ENCODE measurements at regions not wholly inside any gene's neighbourhood (a gene's known extent, or its start where the extent isn't known, plus 50 kb on each side); places are given as distances from the start of the nearest gene placed in this dataset.

DNA sequence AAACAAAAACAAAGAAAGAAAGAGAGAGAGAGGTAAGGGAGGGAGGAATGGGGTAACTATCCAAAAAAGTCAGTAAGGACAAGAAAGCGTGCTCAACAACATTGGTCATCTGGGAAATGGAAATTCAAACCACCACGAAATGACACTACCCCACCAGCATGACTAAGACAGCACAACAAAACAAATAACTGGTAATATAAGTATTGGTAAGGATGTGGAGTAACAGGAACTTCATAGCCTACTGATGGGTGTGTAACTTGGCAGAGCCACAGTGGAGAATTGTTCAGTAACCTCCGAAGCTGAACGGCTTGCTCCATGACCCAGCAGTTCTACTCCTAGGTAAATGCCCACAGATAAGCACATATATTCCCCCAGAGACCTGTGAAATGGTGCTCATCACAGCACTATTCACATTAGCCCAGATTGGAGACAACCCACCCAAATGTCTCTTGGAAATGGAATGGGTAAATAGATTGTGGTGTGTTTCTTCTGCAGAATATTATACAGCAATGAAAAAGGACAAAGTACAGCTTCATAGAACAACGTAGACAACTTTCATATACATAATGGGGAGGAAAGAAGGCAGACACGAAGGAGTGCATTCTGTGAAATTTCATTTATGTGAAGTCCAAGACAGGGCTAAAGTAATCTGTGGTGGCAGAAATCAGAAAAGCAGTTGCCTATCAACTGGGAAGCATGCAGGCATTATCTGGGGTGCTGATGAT, 95.5 kb upstream of the ATP6AP2 start:
- POLR2A ChIA-PET: no interaction called here
- BruUV-seq (replicated peaks): no TSS peak

DNA sequence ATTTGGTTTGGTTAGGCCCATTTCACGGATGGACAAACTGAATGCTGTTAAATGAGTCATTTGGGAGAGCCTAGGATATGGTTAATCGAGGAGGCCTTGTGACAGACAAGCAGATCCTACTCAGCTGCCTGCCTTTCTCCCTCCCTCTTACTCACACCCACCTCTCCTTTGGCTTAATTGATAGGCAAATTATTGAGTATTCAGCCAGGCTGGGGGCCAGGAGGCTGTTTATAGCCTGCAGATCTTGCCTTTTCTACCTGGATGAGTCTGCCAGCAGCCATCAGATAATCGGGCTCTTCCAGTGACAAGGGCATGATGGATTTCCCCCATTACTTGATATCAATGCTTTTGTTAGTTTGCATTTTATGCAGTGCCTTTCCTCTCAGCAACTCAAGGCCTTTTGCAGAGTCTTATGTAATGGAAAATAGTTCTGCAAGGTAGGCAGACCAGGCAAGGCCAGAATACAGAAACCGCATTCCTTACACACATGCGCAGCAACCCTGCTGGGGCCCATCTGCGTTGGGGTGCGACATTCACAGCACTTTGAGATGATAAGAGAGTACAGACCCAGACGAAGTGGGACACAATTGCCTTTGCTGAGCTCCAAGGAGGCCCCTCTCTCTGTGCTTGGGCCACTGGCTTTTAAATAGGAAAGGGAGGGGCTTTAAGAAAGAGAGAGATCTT, 96.2 kb upstream of the ATP6AP2 start:
- H3K4me1 ChIP-seq (ENCODE audit: control insufficient read depth, insufficient read depth, low read length): no peaks in the 10 kb centered on the region
- ATAC-seq (no peak), DNase-seq (ENCODE audit: low read depth, low spot score) (no peak), FAIRE-seq (no peak)
- SMC1A ChIA-PET (ENCODE audit: uncharacterized antibody, unreplicated experiment): no interaction called here
- intact Hi-C loops (cut with micrococcal nuclease; ENCODE audit: unreplicated experiment): no loop called here
- H3K4me3 ChIP-seq: no peak overlapping the region
- in situ Hi-C loops (cut with MboI): no loop called here
- RAD21 ChIA-PET (ENCODE audit: unreplicated experiment): no interaction called here
- H3K9ac ChIP-seq (ENCODE audit: control insufficient read depth, insufficient read depth, low read length): no peak overlapping the region
- H3K9me3 ChIP-seq (replicated peaks; ENCODE audit: control insufficient read depth, insufficient read depth, low read length): no peaks in the 10 kb centered on the region; the same call in 2 of the 3 replicates
- H3K27me3 ChIP-seq (replicated peaks in 1 of 2; ENCODE audit: control insufficient read depth in 2 of 2, insufficient read depth in 2 of 2, low read length in 1 of 2): no peaks in the 10 kb centered on the region
- no peak overlapping the region for H3K4me2 ChIP-seq (ENCODE audit: control insufficient read depth, insufficient read depth)
- WGBS (ENCODE audit: insufficient coverage, insufficient replicate concordance, low lambda C conversion rate, missing lambda C conversion rate): 48% methylated on average over 8 of the region's 8 CpGs
- no peak overlapping the region for H3K27ac ChIP-seq (ENCODE audit: control insufficient read depth, insufficient read depth)
- no peak overlapping the region for H2AFZ ChIP-seq (ENCODE audit: control insufficient read depth, low read depth, low read length)
- CTCF ChIA-PET: no interaction called here
- H3K36me3 ChIP-seq (ENCODE audit: control insufficient read depth in 2 of 2, insufficient read depth in 2 of 2, low read length in 1 of 2): no peaks in the 10 kb centered on the region
- no TSS peak for BruUV-seq (replicated peaks)
- POLR2A ChIA-PET: no interaction called here
- no peaks in the 10 kb centered on the region for H3K79me2 ChIP-seq (ENCODE audit: control insufficient read depth, insufficient read depth, low read length)
- no peaks in the 10 kb centered on the region for H4K20me1 ChIP-seq (ENCODE audit: control insufficient read depth, insufficient read depth)
- TF ChIP-seq TARDBP (IDR thresholded peaks at IDR 0.05; ENCODE audit: borderline replicate concordance): no peak
- no peak for TF ChIP-seq POLR2A (IDR thresholded peaks at IDR 0.05; ENCODE audit: low read depth, low read length)
- TF ChIP-seq SMARCA5 (IDR thresholded peaks at IDR 0.05): no peak
- no peak for TF ChIP-seq NFXL1 (IDR thresholded peaks at IDR 0.05; ENCODE audit: borderline replicate concordance)
- TF ChIP-seq, protein P1, sequence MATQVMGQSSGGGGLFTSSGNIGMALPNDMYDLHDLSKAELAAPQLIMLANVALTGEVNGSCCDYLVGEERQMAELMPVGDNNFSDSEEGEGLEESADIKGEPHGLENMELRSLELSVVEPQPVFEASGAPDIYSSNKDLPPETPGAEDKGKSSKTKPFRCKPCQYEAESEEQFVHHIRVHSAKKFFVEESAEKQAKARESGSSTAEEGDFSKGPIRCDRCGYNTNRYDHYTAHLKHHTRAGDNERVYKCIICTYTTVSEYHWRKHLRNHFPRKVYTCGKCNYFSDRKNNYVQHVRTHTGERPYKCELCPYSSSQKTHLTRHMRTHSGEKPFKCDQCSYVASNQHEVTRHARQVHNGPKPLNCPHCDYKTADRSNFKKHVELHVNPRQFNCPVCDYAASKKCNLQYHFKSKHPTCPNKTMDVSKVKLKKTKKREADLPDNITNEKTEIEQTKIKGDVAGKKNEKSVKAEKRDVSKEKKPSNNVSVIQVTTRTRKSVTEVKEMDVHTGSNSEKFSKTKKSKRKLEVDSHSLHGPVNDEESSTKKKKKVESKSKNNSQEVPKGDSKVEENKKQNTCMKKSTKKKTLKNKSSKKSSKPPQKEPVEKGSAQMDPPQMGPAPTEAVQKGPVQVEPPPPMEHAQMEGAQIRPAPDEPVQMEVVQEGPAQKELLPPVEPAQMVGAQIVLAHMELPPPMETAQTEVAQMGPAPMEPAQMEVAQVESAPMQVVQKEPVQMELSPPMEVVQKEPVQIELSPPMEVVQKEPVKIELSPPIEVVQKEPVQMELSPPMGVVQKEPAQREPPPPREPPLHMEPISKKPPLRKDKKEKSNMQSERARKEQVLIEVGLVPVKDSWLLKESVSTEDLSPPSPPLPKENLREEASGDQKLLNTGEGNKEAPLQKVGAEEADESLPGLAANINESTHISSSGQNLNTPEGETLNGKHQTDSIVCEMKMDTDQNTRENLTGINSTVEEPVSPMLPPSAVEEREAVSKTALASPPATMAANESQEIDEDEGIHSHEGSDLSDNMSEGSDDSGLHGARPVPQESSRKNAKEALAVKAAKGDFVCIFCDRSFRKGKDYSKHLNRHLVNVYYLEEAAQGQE (IDR thresholded peaks at IDR 0.05; ENCODE audit: low read depth, low read length): no peak
- TF ChIP-seq SREBF2 (IDR thresholded peaks at IDR 0.05; ENCODE audit: low read length): no peak

More for the DNA sequence above, 95.5 kb upstream of the ATP6AP2 start:
- Histone ChIP-seq H3K27me3 (replicated peaks in 1 of 2; ENCODE audit: control insufficient read depth in 2 of 2, insufficient read depth in 2 of 2, low read length in 1 of 2) (no peaks in the 10 kb centered on the region; a peak in 1 of 4 replicates), H4K20me1 (ENCODE audit: control insufficient read depth, insufficient read depth) (no peaks in the 10 kb centered on the region), H3K27ac (ENCODE audit: control insufficient read depth, insufficient read depth) (no peak overlapping the region), H3K4me2 (ENCODE audit: control insufficient read depth, insufficient read depth) (no peak overlapping the region), H3K36me3 (ENCODE audit: control insufficient read depth in 2 of 2, insufficient read depth in 2 of 2, low read length in 1 of 2) (no peaks in the 10 kb centered on the region), H3K4me1 (ENCODE audit: control insufficient read depth, insufficient read depth, low read length) (no peaks in the 10 kb centered on the region), H2AFZ (ENCODE audit: control insufficient read depth, low read depth, low read length) (no peak overlapping the region), H3K79me2 (ENCODE audit: control insufficient read depth, insufficient read depth, low read length) (no peaks in the 10 kb centered on the region), H3K9ac (ENCODE audit: control insufficient read depth, insufficient read depth, low read length) (no peak overlapping the region), H3K4me3 (no peak overlapping the region), H3K9me3 (replicated peaks; ENCODE audit: control insufficient read depth, insufficient read depth, low read length) (no peaks in the 10 kb centered on the region; the same call in 2 of the 3 replicates)
- intact Hi-C loops (cut with micrococcal nuclease; ENCODE audit: unreplicated experiment) (no loop called here), in situ Hi-C loops (cut with MboI) (no loop called here)
- no peak for DNase-seq (ENCODE audit: low read depth, low spot score)
- SMC1A ChIA-PET (ENCODE audit: uncharacterized antibody, unreplicated experiment): interaction anchor here (0.6 kb wide), 1 partner anchor 63 kb away, joined by 3 read pairs; no protein-coding TSS in a partner anchor
- CTCF ChIA-PET: no interaction called here
- 37% methylated on average over 6 of the region's 6 CpGs for WGBS (ENCODE audit: insufficient coverage, insufficient replicate concordance, low lambda C conversion rate, missing lambda C conversion rate)
- ATAC-seq: no peak
- no peak for FAIRE-seq
- TF ChIP-seq WRNIP1 (IDR thresholded peaks at IDR 0.05; ENCODE audit: borderline replicate concordance, low read depth, low read length): no peak
- no peak for TF ChIP-seq IRF4 (IDR thresholded peaks at IDR 0.05; ENCODE audit: low read depth, low read length)
- TF ChIP-seq SREBF2 (IDR thresholded peaks at IDR 0.05; ENCODE audit: low read length): no peak
- no peak for TF ChIP-seq ZZZ3 (IDR thresholded peaks at IDR 0.05; ENCODE audit: control insufficient read depth, insufficient read length, low read depth)
- TF ChIP-seq ZNF384 (IDR thresholded peaks at IDR 0.05; ENCODE audit: borderline replicate concordance, low read depth, low read length): no peak
- TF ChIP-seq SP1 (IDR thresholded peaks at IDR 0.05; ENCODE audit: low read depth, low read length): no peak
- TF ChIP-seq ETV6 (conservative IDR thresholded peaks at IDR 0.05 in 1 of 2, IDR thresholded peaks at IDR 0.05 in 1 of 2; ENCODE audit: borderline replicate concordance in 1 of 2, low read depth in 1 of 2): no peak
- no peak for TF ChIP-seq NR2F1 (conservative IDR thresholded peaks at IDR 0.05)
- TF ChIP-seq YBX1 (IDR thresholded peaks at IDR 0.05): no peak
- RAD21 ChIA-PET (ENCODE audit: unreplicated experiment): no interaction called here
